IMR-90 (cell line): ENCODE measurements at regions not wholly inside any gene's neighbourhood (a gene's known extent, or its start where the extent isn't known, plus 50 kb on each side); places are given as distances from the start of the nearest gene placed in this dataset.
A peak's percentile ranks its signal among the peaks of the same experiment; 100 is the strongest.

Experiments used
- ATAC-seq: fragments of 200-7000 bp; cut with Tn5 transposase; 2 replicates; pipeline ENCODE4 v1.9.1; 2020; ENCODE audit warnings: low read depth, mild to moderate bottlenecking, moderate library complexity
- BruUV-seq: library from RNA; stranded (reverse); fragments of 400-500 nt; replicated peaks from 2 replicates; lab custom pipeline; 2021; lab: Mats Ljungman, UMichigan
- CTCF ChIA-PET: fragments of 300-600 bp; formaldehyde crosslinking; extraction: SDS; loops from one replicate; lab custom pipeline; 2021; ENCODE audit warnings: antibody characterized with exemption; lab: Yijun Ruan, JAX
- POLR2A ChIA-PET: fragments of 300-600 bp; sonication (Branson Sonifier 250); formaldehyde crosslinking; loops from one replicate; lab custom pipeline; 2022; ENCODE audit warnings: antibody characterized with exemption; ENCODE audit not compliant: unreplicated experiment; lab: Charles Lee
- DNase-seq: peaks from one replicate; pipeline ENCODE4 v3.0.0; 2013
- H2AFZ ChIP-seq: replicated peaks from 2 replicates; pipeline ENCODE3; 2013; ENCODE audit warnings: low read length, mild to moderate bottlenecking; ENCODE audit not compliant: poor library complexity
- H2AK5ac ChIP-seq: 2 replicates; pipeline ENCODE4 v1.6.1; 2013; ENCODE audit warnings: low read depth, low read length, inconsistent platforms
- H2AK9ac ChIP-seq: replicated peaks from 2 replicates; pipeline ENCODE3; 2013; ENCODE audit warnings: mild to moderate bottlenecking, low read depth, low read length, moderate library complexity; ENCODE audit not compliant: poor library complexity
- H2BK120ac ChIP-seq: 2 replicates; pipeline ENCODE4 v1.6.1; 2013; ENCODE audit warnings: low read depth, low read length, inconsistent platforms
- H2BK15ac ChIP-seq: 3 replicates; pipeline ENCODE4 v1.6.1; 2013; ENCODE audit warnings: low read depth, low read length, inconsistent platforms
- H2BK20ac ChIP-seq: 2 replicates; pipeline ENCODE4 v1.6.1; 2013; ENCODE audit warnings: low read depth, mild to moderate bottlenecking, inconsistent platforms, low read length, moderate library complexity
- H2BK5ac ChIP-seq: 2 replicates; pipeline ENCODE4 v1.6.1; 2013; ENCODE audit warnings: mild to moderate bottlenecking, low read depth, low read length, inconsistent platforms; ENCODE audit not compliant: poor library complexity, severe bottlenecking
- H3K14ac ChIP-seq: replicated peaks from 2 replicates; pipeline ENCODE4 v1.6.1; 2013; ENCODE audit warnings: low read depth, low read length, inconsistent platforms
- H3K18ac ChIP-seq: 2 replicates; pipeline ENCODE4 v1.6.1; 2013; ENCODE audit warnings: low read depth, low read length, control low read depth
- H3K23ac ChIP-seq: 2 replicates; pipeline ENCODE4 v1.6.1; 2013; ENCODE audit warnings: low read depth, low read length, inconsistent platforms
- H3K27ac ChIP-seq: 2 replicates; pipeline ENCODE4 v1.5.1; 2013; ENCODE audit warnings: mild to moderate bottlenecking, control low read depth, low read length; ENCODE audit not compliant: insufficient read depth
- H3K27me3 ChIP-seq: 2 replicates; pipeline ENCODE4 v1.6.1; 2013; ENCODE audit warnings: low read length; ENCODE audit not compliant: control insufficient read depth, insufficient read depth
- H3K36me3 ChIP-seq: 2 replicates; pipeline ENCODE4 v1.6.1; 2013; ENCODE audit warnings: low read length, mixed read lengths; ENCODE audit not compliant: control insufficient read depth, insufficient read depth
- H3K4ac ChIP-seq: 2 replicates; pipeline ENCODE4 v1.6.1; 2013; ENCODE audit warnings: low read depth, low read length, inconsistent platforms
- H3K4me1 ChIP-seq: 2 replicates; pipeline ENCODE4 v1.6.1; 2013; ENCODE audit warnings: low read length, mixed read lengths; ENCODE audit not compliant: control insufficient read depth, insufficient read depth
- H3K4me2 ChIP-seq: 2 replicates; pipeline ENCODE4 v1.6.1; 2013; ENCODE audit warnings: low read depth, mild to moderate bottlenecking, control low read depth, low read length, moderate library complexity
- H3K4me3 ChIP-seq: 2 replicates; pipeline ENCODE4 v1.5.1; 2013; ENCODE audit warnings: low read depth, mild to moderate bottlenecking, control low read depth, low read length, moderate library complexity; ENCODE audit not compliant: insufficient read depth
- H3K56ac ChIP-seq: 2 replicates; pipeline ENCODE4 v1.6.1; 2013; ENCODE audit warnings: low read length, inconsistent platforms; ENCODE audit not compliant: insufficient read depth; ENCODE audit errors: extremely low read depth
- H3K79me1 ChIP-seq, 2 experiments: 2 replicates each; pipeline ENCODE4 v1.6.1; 2013; ENCODE audit warnings: low read length in 2 of 2, inconsistent platforms in 1 of 2, low read depth in 1 of 2
- H3K9ac ChIP-seq: 2 replicates; pipeline ENCODE4 v1.6.1; 2013; ENCODE audit warnings: low read depth, low read length, control low read depth
- H3K9me1 ChIP-seq: 2 replicates; pipeline ENCODE4 v1.6.1; 2013; ENCODE audit warnings: low read length, inconsistent platforms; ENCODE audit not compliant: insufficient read depth
- H3K9me3 ChIP-seq: 2 replicates; pipeline ENCODE4 v1.6.1; 2013; ENCODE audit warnings: low read length; ENCODE audit not compliant: control insufficient read depth, insufficient read depth
- H4K20me1 ChIP-seq: 2 replicates; pipeline ENCODE4 v1.6.1; 2013; ENCODE audit warnings: low read length, inconsistent platforms; ENCODE audit not compliant: insufficient read depth
- H4K5ac ChIP-seq: 2 replicates; pipeline ENCODE4 v1.6.1; 2013; ENCODE audit warnings: mild to moderate bottlenecking, low read depth, low read length, control low read depth
- H4K8ac ChIP-seq, 2 experiments: 2 replicates each; pipeline ENCODE4 v1.6.1; 2013; ENCODE audit warnings: low read depth in 2 of 2, low read length in 2 of 2, control low read depth in 1 of 2, inconsistent platforms in 1 of 2
- H4K91ac ChIP-seq: 2 replicates; pipeline ENCODE4 v1.6.1; 2013; ENCODE audit warnings: low read depth, low read length, inconsistent platforms; ENCODE audit not compliant: insufficient read depth
- BHLHE40 ChIP-seq: fragments of 150-350 bp; IDR thresholded peaks from 2 replicates; pipeline ENCODE4 v1.6.1; 2016; ENCODE audit warnings: mild to moderate bottlenecking, low read depth, low read length
- CHD1 ChIP-seq: IDR thresholded peaks from 2 replicates; pipeline ENCODE4 v1.6.1; 2012; ENCODE audit warnings: low read depth, low read length, improper control_type of control experiment
- MAFK ChIP-seq: IDR thresholded peaks from 2 replicates; pipeline ENCODE4 v1.6.1; 2012; ENCODE audit warnings: low read depth, low read length, improper control_type of control experiment
- MXI1 ChIP-seq: IDR thresholded peaks from 2 replicates; pipeline ENCODE4 v1.6.1; 2012; ENCODE audit warnings: low read depth, mild to moderate bottlenecking, low read length, moderate library complexity, borderline replicate concordance
- NFE2L2 ChIP-seq: fragments of 150-350 bp; IDR thresholded peaks from 2 replicates; pipeline ENCODE4 v1.6.1; 2016; ENCODE audit warnings: low read depth, mild to moderate bottlenecking, low read length
- POLR2A ChIP-seq: IDR thresholded peaks from 2 replicates; pipeline ENCODE4 v1.6.1; 2012; ENCODE audit warnings: mild to moderate bottlenecking, low read depth, low read length
- RAD21 ChIP-seq: IDR thresholded peaks from 2 replicates; pipeline ENCODE4 v1.6.1; 2012; ENCODE audit warnings: low read length, improper control_type of control experiment
- WGBS, 2 experiments: methylation state at CpG; one replicate each; pipeline versions ENCODE4 v1.1.5 to v1.1.7; 2013; ENCODE audit warnings: missing lambda C conversion rate in 2 of 2; ENCODE audit not compliant: insufficient read length in 1 of 2; ENCODE audit errors: extremely low coverage in 2 of 2; 5-methylcytosine and 5-hydroxymethylcytosine counted together
- dilution Hi-C: fragments of 300-500 bp; cut with HindIII; formaldehyde crosslinking; loops from one replicate; pipeline ENCODE4 v1.14.3; 2018; ENCODE audit warnings: low sequenced_read_pairs; ENCODE audit not compliant: unreplicated experiment
- in situ Hi-C: fragments of 300-500 bp; cut with MboI; formaldehyde crosslinking; loops from 3 replicates; pipeline ENCODE4 v1.14.3; 2019; ENCODE audit warnings: low sequenced_read_pairs, inconsistent platforms, mixed read lengths
- intact Hi-C: fragments of 100-400 bp; cut with micrococcal nuclease; formaldehyde crosslinking; loops from 2 replicates; pipeline ENCODE4 v1.10.0; 2022

- intact Hi-C loops: no loop called here
- Histone ChIP-seq H4K20me1 (no peaks in the 10 kb centered on the region; the same call in 1 of the 2 replicates), H4K5ac (peak overlapping the region; percentile 8; the same call in 1 of the 2 replicates), H3K23ac (0 out of 2 replicates have a peak overlapping the region, but pooled peaks have one; percentile 26), H2BK20ac (no peak overlapping the region), H2AK5ac (peak overlapping the region; percentile 74), H3K4ac (no peak overlapping the region), H3K4me3 (no peak overlapping the region), H3K4me2 (no peak overlapping the region), H3K9me1 (no peaks in the 10 kb centered on the region; the same call in 1 of the 2 replicates), H2BK15ac (peak overlapping the region; percentile 2; the same call in 1 of the 3 replicates), H3K4me1 (peaks cover 2% of the 10 kb centered on the region; the same call in 1 of the 2 replicates), H4K91ac (no peak overlapping the region; the same call in 1 of the 2 replicates), H3K79me1 (no peaks in the 10 kb centered on the region), H4K8ac (no peak overlapping the region), H2AK9ac (no peak overlapping the region), H2BK5ac (no peak overlapping the region), H3K36me3 (no peaks in the 10 kb centered on the region), H3K27me3 (no peaks in the 10 kb centered on the region), H2BK120ac (0 out of 2 replicates have a peak overlapping the region, but pooled peaks have one; percentile 17), H3K18ac (no peak overlapping the region), H3K9ac (no peak overlapping the region), H3K27ac (no peak overlapping the region), H3K9me3 (no peaks in the 10 kb centered on the region), H2AFZ (no peak overlapping the region), H3K14ac (0 out of 2 replicates have a peak overlapping the region, but pooled peaks have one; percentile 70), H3K56ac (no peak overlapping the region)
- dilution Hi-C loops: no loop called here
- BruUV-seq: no TSS peak
- in situ Hi-C loops: no loop called here
- DNase-seq: no peak
- ChIA-PET POLR2A (interaction anchor here (0.5 kb wide), 1 partner anchor 289 kb away, joined by 5 read pairs; no protein-coding TSS in a partner anchor), CTCF (no interaction called here)
- no CpG with 5 or more reads among the region's 8 CpGs for WGBS, 2 experiments
- ATAC-seq: no peak
- TF ChIP-seq NFE2L2 (no peak), MAFK (no peak), MXI1 (no peak), POLR2A (no peak), BHLHE40 (no peak), CHD1 (no peak), RAD21 (no peak)
Observed at GRCh38 chr20:50272030-50272723, 81.5 kb downstream of the CEBPB start.
